ENCODE measurements at regions not wholly inside any gene's neighbourhood (a gene's known extent, or its start where the extent isn't known, plus 50 kb on each side); places are given as distances from the start of the nearest gene placed in this dataset.

GRCh38 chr9:78782858-78783257, 485.9 kb downstream of the PSAT1 start:
- Mint-ChIP-seq H3K9me3 (ENCODE audit: low read depth, unreplicated experiment) (peaks cover 2% of the 10 kb centered on the region), H3K27ac (ENCODE audit: unreplicated experiment) (no peak overlapping the region), H3K36me3 (ENCODE audit: insufficient read depth, unreplicated experiment) (no peaks in the 10 kb centered on the region), H3K27me3 (ENCODE audit: unreplicated experiment) (no peaks in the 10 kb centered on the region), H3K4me3 (ENCODE audit: low read depth, unreplicated experiment) (no peak overlapping the region), H3K4me1 (ENCODE audit: low read depth, unreplicated experiment) (no peaks in the 10 kb centered on the region)
- no TSS peak for BruUV-seq (replicated peaks)
- DNase-seq = no peak
- no peak for TF ChIP-seq CTCF (IDR thresholded peaks at IDR 0.05; ENCODE audit: unreplicated experiment)
- intact Hi-C loops (cut with micrococcal nuclease; ENCODE audit: unreplicated experiment) = no loop called here
- CTCF ChIA-PET = no interaction called here

GRCh38 chr9:78783743-78784142, 486.8 kb downstream of the PSAT1 start:
- no peak for TF ChIP-seq CTCF (IDR thresholded peaks at IDR 0.05; ENCODE audit: unreplicated experiment)
- H3K27ac Mint-ChIP-seq (ENCODE audit: unreplicated experiment) = no peak overlapping the region
- H3K27me3 Mint-ChIP-seq (ENCODE audit: unreplicated experiment) = no peaks in the 10 kb centered on the region
- peaks cover 2% of the 10 kb centered on the region for H3K9me3 Mint-ChIP-seq (ENCODE audit: low read depth, unreplicated experiment)
- no peaks in the 10 kb centered on the region for H3K4me1 Mint-ChIP-seq (ENCODE audit: low read depth, unreplicated experiment)
- intact Hi-C loops (cut with micrococcal nuclease; ENCODE audit: unreplicated experiment) = no loop called here
- CTCF ChIA-PET = no interaction called here
- no peaks in the 10 kb centered on the region for H3K36me3 Mint-ChIP-seq (ENCODE audit: insufficient read depth, unreplicated experiment)
- no peak for DNase-seq
- H3K4me3 Mint-ChIP-seq (ENCODE audit: low read depth, unreplicated experiment) = no peak overlapping the region
- no TSS peak for BruUV-seq (replicated peaks)

GRCh38 chr9:78786794-78787193, 489.9 kb downstream of the PSAT1 start:
- no peak overlapping the region for H3K27ac Mint-ChIP-seq (ENCODE audit: unreplicated experiment)
- no TSS peak for BruUV-seq (replicated peaks)
- CTCF ChIA-PET = no interaction called here

GRCh38 chr9:78788101-78788500, 491.2 kb downstream of the PSAT1 start:
- intact Hi-C loops (cut with micrococcal nuclease; ENCODE audit: unreplicated experiment) = no loop called here
- H3K4me3 Mint-ChIP-seq (ENCODE audit: low read depth, unreplicated experiment) = no peak overlapping the region
- H3K9me3 Mint-ChIP-seq (ENCODE audit: low read depth, unreplicated experiment) = peaks cover 9% of the 10 kb centered on the region
- no peak overlapping the region for H3K27ac Mint-ChIP-seq (ENCODE audit: unreplicated experiment)
- H3K4me1 Mint-ChIP-seq (ENCODE audit: low read depth, unreplicated experiment) = no peaks in the 10 kb centered on the region
- no peaks in the 10 kb centered on the region for H3K36me3 Mint-ChIP-seq (ENCODE audit: insufficient read depth, unreplicated experiment)
- no peaks in the 10 kb centered on the region for H3K27me3 Mint-ChIP-seq (ENCODE audit: unreplicated experiment)
- no TSS peak for BruUV-seq (replicated peaks)
- CTCF ChIA-PET = no interaction called here
- DNase-seq = no peak
- no peak for TF ChIP-seq CTCF (IDR thresholded peaks at IDR 0.05; ENCODE audit: unreplicated experiment)

More at GRCh38 chr9:78786794-78787193, 489.9 kb downstream of the PSAT1 start:
- Mint-ChIP-seq H3K4me3 (ENCODE audit: low read depth, unreplicated experiment) (no peak overlapping the region), H3K9me3 (ENCODE audit: low read depth, unreplicated experiment) (peaks cover 9% of the 10 kb centered on the region), H3K27me3 (ENCODE audit: unreplicated experiment) (no peaks in the 10 kb centered on the region), H3K4me1 (ENCODE audit: low read depth, unreplicated experiment) (no peaks in the 10 kb centered on the region), H3K36me3 (ENCODE audit: insufficient read depth, unreplicated experiment) (no peaks in the 10 kb centered on the region)
- intact Hi-C loops (cut with micrococcal nuclease; ENCODE audit: unreplicated experiment) = no loop called here
- TF ChIP-seq CTCF (IDR thresholded peaks at IDR 0.05; ENCODE audit: unreplicated experiment) = no peak
- DNase-seq = no peak

GRCh38 chr9:78791779-78792178, 494.9 kb downstream of the PSAT1 start:
- no peak for DNase-seq
- no peak for TF ChIP-seq CTCF (IDR thresholded peaks at IDR 0.05; ENCODE audit: unreplicated experiment)
- no peaks in the 10 kb centered on the region for H3K4me1 Mint-ChIP-seq (ENCODE audit: low read depth, unreplicated experiment)
- CTCF ChIA-PET = no interaction called here
- H3K27me3 Mint-ChIP-seq (ENCODE audit: unreplicated experiment) = no peaks in the 10 kb centered on the region
- no peak overlapping the region for H3K4me3 Mint-ChIP-seq (ENCODE audit: low read depth, unreplicated experiment)
- intact Hi-C loops (cut with micrococcal nuclease; ENCODE audit: unreplicated experiment) = no loop called here
- BruUV-seq (replicated peaks) = no TSS peak
- H3K36me3 Mint-ChIP-seq (ENCODE audit: insufficient read depth, unreplicated experiment) = no peaks in the 10 kb centered on the region
- peaks cover 7% of the 10 kb centered on the region for H3K9me3 Mint-ChIP-seq (ENCODE audit: low read depth, unreplicated experiment)
- H3K27ac Mint-ChIP-seq (ENCODE audit: unreplicated experiment) = no peak overlapping the region
